GM18498 (cell line): ENCODE measurements at regions not wholly inside any gene's neighbourhood (a gene's known extent, or its start where the extent isn't known, plus 50 kb on each side); places are given as distances from the start of the nearest gene placed in this dataset.
"Not testable (repeated sequence)": the region's sequence is repeated elsewhere in the genome, so short reads cannot be mapped to it uniquely, and the experiment has no call there.

Experiments
- ATAC-seq: cut with Tn5 transposase; IDR thresholded peaks from one replicate; pipeline ENCODE4 v1.9.1; 2021; ENCODE audit warnings: mild to moderate bottlenecking, moderate library complexity; ENCODE audit not compliant: unreplicated experiment

DNA sequence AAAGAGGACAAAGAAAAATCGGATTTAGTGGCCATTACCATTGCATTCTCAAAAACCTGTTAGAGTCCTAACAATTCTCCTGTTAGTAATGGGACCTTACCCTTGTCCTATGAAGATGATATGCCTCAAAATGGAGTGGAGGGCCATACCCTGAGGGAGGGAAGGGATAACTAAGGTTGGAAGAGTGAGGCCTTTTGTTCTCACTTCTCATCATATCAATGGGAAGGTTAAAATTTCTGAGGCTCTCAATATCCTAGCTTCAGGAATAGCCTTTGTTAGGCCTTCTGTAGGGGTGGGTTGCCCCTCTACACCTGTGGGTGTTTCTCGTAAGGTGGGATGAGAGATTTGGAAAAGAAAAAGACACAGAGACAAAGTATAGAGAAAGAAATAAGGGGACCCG is 109.4 kb upstream of the SGIP1 start:
- not testable (repeated sequence) for ATAC-seq

DNA sequence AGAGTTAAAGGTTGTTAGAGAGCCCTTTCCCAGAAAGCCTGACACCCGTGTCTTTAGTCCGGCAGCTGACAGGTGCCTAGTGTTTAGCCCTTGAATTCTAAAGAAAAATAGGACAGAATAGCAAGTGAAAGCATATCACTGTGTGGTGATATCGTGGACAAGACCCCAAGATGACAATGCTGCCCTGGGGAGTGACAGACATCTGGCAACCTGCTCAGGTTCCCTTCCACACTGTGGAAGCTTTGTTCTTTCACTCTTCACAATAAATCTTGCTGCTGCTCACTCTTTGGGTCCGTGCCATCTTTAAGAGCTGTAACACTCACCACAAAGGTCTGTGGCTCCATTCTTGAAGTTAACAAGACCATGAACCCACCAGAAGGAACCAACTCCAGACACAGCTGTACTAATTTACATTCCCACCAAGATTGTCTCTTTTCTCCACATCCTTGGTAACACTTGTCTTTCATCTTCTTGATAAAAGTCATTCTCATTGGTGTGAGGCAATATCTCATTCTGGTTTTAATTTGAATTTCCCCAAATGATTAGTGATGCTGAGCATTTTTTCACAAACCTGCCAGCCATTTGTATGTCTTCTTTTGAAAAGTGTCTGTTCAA is 107.6 kb upstream of the SGIP1 start:
- no peak for ATAC-seq

DNA sequence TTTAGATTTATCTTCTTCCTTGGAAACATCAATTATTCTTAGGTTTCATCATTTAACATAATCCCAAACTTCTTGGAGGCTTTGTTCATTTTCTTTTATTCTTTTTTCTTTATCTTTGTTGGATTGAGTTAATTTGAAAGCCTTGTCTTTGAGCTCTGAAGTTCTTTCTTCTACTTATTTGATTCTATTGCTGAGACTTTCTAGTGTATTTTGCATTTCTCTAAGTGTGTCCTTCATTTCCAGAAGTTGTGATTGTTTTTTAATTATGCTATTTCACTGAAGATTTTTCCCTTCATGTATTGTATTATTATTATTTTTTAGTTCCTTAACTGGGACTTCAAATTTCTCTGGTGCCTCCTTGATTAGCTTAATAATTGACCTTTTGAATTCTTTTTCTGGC is 103.1 kb upstream of the SGIP1 start:
- ATAC-seq = not testable (repeated sequence)

DNA sequence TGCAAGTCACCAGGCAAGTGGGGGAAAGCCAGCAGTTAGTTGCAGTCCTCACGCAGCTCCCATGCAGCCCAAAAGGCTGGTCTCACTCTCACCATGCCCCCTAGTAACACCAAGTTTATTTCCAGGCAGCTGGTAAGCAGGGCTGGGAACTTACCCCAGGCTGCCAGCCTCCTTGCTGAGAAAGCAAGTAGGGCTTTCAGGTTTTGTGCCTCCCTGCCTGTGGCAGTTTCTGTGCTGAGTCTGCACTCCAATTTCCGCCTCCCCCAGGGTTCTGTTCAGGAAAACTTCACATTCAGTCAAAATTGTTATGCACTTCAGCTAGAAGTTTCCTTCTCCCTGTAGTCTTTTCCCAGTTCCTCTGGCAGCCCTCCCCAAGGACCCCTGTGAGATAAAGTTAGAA is 102.0 kb upstream of the SGIP1 start:
- ATAC-seq = no peak

DNA sequence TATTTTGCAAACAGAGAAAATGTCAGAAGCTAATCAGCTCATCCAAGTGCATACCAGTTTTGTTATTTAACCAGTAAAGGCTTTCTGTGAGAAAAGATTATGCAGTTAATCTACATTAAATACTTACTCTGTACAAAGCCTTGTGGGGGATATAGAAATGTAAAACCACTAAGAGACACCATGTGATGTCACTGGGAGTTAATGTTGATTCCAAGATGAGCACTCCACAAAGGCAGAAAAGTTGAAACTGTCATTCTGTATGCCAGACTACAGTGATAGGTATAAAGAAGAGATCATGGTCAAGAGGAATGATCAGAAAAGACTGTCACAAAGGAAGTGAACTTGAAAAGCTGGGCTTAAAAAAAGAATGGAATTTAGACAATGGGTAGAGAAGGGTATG is 100.3 kb upstream of the SGIP1 start:
- ATAC-seq = no peak

DNA sequence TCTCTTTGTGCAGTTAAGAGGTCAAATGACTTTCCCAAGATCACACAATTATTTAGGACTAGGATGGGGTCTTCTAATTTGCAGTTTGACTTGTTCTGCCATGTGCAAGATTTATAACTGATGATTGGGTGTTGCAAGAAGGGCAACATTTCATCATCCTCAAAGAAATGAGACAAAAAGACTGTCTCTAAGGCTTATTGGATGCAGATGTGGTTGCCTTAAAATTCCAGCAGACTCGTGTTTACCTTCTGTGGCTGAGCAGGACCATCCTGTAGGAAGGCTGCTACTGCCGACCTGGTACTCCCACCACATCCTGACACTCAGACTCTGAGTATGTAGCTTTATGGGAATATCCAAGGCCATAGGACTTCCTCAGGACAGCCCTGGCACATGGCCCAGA is 99.9 kb upstream of the SGIP1 start:
- ATAC-seq = no peak

DNA sequence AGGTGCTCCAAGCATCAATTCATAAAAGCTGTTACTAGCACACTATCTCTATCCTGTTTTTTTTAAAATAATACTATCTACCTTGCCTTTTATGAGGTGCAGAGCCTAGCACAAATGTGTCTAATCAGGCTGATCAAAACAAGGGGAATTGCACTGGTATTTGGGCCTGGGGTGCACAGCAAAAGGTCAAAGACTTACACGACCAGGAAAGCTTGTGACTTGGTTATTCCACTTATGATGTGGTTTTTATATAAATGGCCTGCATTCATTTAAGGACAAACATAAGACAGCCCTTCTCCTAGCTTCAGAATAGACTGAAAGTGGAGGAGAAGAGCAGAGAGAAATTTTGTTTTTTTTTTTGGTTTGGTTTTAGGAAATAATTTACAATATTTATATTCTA is 98.4 kb upstream of the SGIP1 start:
- no peak for ATAC-seq

DNA sequence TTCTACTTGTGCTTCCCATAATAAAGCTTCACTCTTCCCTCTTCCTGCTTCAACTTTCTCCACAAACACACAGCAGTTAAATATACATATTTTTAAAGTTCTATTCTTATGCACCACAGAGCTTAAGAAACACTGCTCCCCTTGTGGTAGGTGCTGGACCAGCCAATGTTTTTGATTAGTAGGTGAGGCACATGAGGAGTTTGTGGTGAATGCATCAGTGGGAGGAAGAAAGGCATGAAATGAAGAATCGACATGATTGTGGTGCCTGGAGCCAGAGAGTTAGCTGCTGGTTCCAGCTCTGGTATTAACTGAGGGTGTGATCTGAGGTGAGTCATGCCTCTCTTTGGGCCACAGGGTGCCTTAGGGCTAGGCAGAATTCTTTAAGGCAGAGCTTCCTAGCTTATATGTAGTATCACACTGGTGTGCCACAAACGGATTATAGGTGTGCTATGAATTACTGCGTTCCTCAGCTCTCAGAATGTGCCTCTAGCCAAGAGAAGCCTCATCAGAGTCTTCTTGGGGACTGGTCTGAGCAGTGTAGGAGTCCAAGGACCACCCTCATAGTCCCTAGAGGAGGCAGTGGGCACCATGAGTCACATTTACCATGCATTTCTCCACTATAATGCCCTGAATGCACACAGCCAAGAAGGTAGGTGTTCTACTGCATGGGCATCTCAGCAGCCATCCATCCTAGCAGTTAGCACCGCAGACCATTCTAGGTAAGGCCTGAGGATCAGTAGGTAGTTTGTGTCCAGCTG is 97.4 kb upstream of the SGIP1 start:
- ATAC-seq = peak; percentile 72

DNA sequence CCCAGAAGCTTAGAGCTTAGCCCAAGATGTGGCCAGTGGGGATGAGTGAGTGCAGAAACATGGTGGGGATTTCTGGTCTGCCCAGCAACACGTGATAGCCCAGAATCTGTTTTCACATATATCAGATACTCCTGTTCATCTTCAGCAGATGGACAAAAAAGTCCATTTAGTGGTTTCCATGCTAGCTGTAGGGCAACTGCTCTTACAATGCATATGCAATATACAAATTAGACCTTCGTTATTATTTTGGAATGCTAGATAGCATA is 96.9 kb upstream of the SGIP1 start:
- peak; percentile 7 for ATAC-seq

DNA sequence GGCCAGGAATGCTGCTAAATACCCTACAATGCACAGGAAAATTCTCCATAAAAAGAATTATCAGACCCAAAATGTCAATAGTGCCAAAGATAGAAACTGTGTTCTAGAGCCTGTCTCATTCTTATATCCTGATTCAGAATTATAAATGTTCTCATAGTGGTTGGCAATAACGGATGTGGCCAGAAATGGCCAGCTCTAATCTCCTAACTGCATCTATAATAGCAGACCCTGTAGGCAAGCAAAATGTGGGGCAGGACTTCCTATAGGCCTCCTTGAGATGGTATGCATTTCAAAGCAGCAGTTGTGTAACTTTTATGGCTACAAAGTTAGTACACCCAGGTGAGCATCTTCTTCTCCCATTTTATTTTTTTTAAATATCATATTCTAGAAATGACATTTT is 95.9 kb upstream of the SGIP1 start:
- ATAC-seq = no peak

DNA sequence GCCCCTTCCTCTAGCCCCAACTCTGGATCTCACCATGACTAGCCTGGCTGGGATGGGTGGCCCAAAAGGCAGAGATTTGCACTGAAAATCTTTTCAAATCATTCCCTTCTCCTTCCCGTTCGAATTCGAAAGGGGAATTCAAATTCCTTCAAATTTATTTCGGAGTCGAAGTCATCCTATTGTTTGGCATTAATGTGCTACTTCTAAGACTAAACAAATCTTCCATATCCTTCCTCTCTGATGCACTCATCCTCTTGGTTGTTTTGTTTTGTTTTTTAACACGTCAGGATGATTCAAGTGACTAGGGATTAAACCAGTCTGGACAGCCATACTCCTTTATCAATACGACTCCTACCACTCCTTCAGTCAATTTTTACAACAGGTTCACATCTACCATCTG is 95.5 kb upstream of the SGIP1 start:
- ATAC-seq = peak; percentile 23

DNA sequence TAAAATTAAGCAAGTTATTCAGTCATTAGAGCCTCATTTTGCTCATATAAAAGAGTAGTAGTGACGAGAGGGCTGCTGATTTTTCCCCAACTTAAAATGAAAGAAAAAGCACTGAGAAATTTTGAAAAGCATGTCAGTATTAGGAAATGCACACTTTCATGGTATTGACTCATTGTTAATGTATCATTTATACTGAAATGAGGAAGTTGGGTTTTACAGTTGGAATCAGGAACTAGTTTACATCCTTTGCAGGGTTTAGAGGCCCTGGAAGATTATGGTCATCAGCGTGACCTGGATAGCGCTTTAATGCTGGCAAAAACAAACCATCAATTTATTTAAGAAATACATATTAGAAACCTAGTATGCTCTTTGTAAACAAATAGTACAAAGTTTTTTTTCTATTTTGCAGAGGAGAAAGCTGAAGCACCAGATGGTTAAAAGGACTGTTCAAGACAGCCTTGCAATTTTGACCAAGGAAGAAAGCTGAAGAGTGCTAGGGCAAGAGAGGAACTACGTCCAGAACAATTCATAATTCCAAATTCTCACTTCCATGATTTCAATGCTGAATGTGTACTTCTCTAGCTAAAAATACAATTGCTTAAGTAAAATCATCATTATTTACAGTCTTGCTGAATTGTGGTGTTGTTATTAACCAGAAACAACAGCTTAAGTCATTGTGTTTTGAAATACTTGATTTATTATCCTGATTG is 94.8 kb upstream of the SGIP1 start:
- peak; percentile 73 for ATAC-seq

DNA sequence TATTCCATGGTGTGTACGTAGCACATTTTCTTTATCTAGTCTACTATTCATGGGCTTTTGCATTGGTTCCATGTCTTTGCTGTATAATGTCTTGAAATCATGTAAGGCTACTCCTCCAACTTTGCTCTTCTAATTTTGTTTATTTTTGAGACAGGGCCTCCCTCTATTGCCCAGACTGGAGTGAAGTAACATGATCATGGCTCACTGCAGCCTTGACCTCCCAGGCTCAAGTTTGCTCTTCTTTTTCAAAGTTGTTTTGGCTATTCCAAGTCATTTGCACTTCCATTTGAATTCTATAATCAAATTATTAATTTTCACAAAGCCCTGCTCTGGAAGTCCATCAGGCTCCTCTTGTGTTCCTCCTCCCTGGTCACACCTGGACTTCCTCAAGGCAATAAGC is 90.2 kb upstream of the SGIP1 start:
- ATAC-seq = no peak

DNA sequence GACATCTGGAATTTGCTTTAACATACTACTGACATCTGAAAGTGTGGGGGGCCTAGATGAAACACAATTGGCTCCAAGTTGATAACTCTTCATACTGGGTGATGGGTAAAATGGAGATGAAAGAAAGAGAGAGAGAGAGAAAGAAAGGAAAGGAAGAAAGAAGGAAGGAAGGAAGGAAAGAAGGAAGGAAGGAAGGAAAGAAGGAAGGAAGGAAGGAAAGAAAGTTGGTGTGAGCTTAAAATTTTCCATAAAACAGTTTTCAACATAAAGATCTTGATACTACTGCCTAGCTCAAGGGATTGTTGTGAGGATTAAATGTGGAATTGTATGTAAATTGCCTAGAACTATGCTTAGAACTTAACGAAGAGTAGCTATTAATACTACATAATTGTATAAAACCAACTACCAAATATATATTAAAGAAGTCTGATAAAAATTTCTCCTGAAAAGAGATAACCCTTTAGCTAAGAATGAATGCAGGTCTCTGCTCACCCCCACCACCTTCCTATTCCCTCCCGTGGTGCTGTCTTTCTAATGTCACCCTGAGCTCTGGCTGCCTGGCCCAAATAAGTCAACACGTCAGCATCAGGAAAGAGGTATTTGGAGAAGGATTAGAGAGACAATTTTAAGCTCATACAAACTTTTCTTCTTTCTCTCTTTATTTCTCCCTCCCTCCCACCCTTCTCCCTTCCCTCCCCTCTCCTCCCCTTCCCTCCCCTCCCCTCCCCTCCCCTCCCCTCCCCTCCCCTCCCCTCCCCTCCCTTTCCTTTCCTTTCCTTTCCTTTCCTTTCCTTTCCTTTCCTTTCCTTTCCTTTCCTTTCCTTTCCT is 89.3 kb upstream of the SGIP1 start:
- ATAC-seq = no peak

DNA sequence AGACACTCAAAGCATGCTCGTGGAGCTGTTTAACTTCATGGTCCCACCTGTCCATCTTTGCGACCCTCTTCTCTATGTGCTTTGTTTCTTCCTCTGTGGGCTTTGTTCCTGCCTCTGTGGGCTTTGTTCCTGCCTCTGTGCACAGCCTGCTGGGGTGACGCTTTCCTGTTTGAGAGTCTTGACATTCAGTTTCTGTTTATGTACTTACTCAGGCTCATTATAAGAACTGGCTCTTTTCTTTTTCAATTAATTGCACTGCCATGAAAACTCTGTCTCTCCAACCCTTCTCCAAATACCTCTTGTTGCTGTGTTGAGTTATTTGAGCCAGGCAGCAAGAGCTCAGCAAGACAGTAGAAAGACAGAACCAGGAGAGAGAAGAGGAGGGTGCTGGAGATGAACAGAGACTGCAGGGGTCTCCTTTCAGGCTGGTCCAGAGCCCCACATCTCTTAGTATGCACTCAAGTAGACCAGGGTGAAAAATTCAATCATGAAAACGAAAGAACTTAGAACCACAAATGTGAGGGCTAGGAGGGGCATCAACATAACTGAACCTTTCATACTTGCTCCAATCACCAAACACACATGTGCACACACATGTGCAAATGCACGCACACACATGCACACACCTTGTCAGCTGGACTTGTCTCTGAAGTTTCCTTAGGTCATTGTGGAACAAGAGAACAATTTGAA is 88.3 kb upstream of the SGIP1 start:
- peak; percentile 85 for ATAC-seq

DNA sequence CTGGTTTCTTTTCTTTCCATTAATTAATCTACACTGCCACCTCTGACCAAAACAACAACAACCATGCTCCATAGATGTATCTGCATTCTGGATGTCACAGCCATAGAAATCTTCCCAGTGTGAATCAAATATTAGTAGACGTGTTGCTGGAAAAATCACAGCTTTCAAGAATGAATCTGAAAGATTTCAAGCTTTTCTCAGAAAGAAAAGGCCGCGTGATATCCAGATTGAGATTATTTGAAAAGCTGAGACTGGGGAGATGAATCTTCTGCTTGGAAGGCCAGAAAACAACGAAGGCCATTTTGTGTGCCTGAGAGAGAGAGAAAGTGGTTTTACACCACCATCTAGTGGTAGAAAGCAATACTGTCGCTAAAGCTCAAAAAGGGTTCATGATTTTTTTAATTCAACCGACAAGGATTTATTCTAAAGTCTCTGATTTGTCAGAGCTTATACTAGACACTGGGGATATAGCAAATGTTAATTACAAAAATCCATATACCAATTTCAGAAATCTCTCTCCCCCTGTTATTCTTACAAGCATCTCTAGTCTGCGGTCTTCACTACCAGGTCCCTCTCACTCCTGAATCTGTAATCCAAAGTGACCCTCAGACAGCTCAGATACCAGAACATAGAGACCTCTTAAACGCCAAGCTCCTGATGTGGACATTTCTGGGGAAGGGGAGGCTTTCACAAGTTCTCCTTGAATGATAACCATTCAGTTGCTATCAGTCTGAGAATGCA is 87.5 kb upstream of the SGIP1 start:
- ATAC-seq = peak; percentile 54

DNA sequence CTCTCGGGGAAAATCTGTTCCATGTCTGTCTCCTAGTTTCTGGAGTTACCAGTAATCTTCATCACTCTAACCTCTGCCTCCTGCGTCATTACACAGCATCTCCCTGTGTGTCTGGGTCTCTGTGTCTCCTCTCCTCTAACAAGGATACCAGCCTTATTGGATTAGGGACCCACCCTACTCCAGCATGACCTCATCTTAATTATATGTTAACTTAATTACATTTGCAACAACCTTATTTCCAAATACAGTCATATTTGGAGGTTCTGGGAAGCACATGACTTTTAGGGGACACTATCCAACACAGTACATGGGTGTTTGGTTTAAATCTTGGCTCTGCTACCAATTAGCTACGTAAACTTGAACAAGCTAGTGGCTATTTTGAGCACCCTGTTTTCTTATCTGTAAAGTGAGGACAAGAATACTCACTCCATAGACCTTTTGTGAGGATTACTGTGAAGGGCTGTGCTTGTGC is 83.9 kb upstream of the SGIP1 start:
- ATAC-seq = no peak

DNA sequence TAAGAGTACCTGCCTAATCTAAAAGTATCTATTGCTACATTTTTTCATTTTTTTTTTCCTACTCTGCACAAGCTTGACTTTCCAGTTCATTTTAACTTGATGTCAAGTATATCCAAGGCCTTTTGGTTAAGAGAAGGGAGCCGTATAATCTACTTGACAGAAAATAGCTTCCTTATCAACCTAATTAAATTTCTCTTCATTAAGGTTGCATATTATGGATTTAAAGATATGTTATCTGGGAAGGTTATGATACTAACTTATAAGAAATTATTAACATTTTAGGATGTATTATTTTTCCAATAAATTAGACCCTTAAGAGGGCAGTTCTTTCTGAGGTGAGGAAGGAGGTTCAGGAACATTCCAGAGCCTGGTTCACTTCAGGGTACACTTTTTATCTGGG is 83.1 kb upstream of the SGIP1 start:
- no peak for ATAC-seq

DNA sequence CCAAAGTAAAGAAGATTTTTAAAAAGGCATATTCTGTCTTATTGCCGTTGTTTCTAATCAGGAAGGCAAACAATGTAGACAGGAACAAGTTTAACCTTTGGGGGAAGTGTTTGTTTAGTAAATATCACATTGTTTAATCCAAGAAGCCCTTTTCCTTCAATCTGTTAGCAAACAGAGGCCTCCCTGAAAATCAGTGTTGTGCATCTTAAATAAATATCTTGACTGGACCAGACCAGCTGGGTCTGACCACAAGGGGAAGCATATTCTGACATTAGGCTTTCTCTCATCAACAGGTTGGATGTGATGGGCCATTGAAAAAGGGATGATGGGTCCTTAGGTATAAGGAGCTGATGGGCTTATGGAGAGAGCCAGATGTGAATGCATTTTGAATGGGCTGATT is 81.8 kb upstream of the SGIP1 start:
- no peak for ATAC-seq

DNA sequence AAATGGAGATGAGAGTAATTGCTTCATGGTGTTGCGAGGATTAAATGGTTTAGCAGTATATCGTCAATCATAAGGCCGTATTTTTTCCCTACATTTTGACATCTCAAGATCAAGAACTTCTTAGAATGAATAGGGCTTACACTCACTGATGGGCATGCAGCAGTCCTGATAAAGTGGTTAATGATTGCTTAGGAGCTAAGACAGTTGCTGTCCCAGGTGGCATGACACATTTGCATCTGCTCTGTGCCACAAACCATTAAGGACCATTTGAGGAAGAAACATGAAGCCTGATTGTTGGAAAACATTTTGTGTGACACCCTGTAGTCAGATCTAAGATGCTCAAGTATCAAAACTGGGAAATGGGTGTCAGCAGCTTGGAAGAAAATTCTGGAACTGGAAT is 81.0 kb upstream of the SGIP1 start:
- ATAC-seq = peak; percentile 70
